ENCODE measurements at regions not wholly inside any gene's neighbourhood (a gene's known extent, or its start where the extent isn't known, plus 50 kb on each side); places are given as distances from the start of the nearest gene placed in this dataset.

DNA sequence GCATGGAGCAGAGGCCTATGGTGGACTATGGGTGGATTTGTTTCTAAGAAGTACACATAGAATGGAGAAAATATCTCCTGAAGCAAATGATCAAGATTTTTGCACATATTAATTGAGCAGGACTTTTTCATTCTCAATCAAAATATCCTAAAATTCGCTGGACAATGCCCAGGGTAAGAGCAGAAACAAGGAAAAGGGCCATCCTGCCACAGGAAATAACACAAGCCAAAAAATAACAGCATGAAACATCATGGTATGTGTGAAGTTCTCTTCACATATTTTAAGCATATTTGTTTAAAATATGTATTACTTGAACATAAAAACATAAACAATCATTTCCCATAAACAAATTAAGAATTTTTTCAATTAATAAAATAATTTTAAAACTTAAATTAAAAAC lies 868.9 kb downstream of the EPHA7 start:
- in situ Hi-C loops (cut with MboI; ENCODE audit: low pct_unique_long_range_greater_than_20kb, low sequenced_read_pairs, unreplicated experiment) = no loop called here
- TF ChIP-seq, protein P1, sequence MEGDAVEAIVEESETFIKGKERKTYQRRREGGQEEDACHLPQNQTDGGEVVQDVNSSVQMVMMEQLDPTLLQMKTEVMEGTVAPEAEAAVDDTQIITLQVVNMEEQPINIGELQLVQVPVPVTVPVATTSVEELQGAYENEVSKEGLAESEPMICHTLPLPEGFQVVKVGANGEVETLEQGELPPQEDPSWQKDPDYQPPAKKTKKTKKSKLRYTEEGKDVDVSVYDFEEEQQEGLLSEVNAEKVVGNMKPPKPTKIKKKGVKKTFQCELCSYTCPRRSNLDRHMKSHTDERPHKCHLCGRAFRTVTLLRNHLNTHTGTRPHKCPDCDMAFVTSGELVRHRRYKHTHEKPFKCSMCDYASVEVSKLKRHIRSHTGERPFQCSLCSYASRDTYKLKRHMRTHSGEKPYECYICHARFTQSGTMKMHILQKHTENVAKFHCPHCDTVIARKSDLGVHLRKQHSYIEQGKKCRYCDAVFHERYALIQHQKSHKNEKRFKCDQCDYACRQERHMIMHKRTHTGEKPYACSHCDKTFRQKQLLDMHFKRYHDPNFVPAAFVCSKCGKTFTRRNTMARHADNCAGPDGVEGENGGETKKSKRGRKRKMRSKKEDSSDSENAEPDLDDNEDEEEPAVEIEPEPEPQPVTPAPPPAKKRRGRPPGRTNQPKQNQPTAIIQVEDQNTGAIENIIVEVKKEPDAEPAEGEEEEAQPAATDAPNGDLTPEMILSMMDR (IDR thresholded peaks at IDR 0.05; ENCODE audit: extremely low read depth, insufficient read depth, missing control alignments) = no peak

GRCh38 chr6:92545861-92546260 lies 873.5 kb downstream of the EPHA7 start:
- no peak for DNase-seq (ENCODE audit: low spot score)
- in situ Hi-C loops (cut with MboI; ENCODE audit: low pct_unique_long_range_greater_than_20kb, low sequenced_read_pairs, unreplicated experiment) = no loop called here
- TF ChIP-seq, protein P1 (IDR thresholded peaks at IDR 0.05; ENCODE audit: extremely low read depth, insufficient read depth, missing control alignments) = no peak

More for the DNA sequence above, 868.9 kb downstream of the EPHA7 start:
- DNase-seq (ENCODE audit: low spot score) = no peak

DNA sequence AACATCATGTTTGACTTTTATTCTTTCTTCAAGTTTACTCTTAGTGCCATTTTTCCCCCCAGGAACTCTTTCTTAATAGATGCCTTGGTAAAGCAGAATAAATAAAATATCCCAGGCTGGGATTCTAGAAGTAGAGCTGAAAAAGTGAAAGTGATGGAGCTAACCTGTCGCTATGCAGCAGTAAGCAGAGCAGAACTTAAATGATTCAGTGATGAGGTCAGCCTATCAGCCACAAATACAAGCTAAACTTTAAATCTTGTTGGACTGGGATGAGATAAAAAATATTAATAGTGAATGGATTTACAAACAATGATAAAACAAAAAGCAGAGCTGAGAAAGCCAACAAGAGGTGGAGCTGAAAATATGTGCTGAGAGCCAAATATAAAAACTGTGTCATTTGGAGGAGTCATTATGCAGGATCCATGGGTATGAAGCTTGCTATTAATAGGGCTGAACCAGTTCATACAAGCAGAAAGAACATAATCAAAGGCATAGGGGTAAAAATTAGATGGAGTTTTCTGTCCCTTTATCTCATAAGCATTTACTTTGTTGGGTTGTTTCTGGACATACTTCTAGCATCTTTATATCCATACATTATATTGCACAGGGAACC lies 877.8 kb downstream of the EPHA7 start:
- TF ChIP-seq, protein P1 (IDR thresholded peaks at IDR 0.05; ENCODE audit: extremely low read depth, insufficient read depth, missing control alignments) = no peak
- in situ Hi-C loops (cut with MboI; ENCODE audit: low pct_unique_long_range_greater_than_20kb, low sequenced_read_pairs, unreplicated experiment) = no loop called here
- no peak for DNase-seq (ENCODE audit: low spot score)

GRCh38 chr6:92538926-92539325 lies 880.4 kb downstream of the EPHA7 start:
- DNase-seq (ENCODE audit: low spot score) = no peak
- TF ChIP-seq, protein P1 (IDR thresholded peaks at IDR 0.05; ENCODE audit: extremely low read depth, insufficient read depth, missing control alignments) = no peak
- in situ Hi-C loops (cut with MboI; ENCODE audit: low pct_unique_long_range_greater_than_20kb, low sequenced_read_pairs, unreplicated experiment) = no loop called here

DNA sequence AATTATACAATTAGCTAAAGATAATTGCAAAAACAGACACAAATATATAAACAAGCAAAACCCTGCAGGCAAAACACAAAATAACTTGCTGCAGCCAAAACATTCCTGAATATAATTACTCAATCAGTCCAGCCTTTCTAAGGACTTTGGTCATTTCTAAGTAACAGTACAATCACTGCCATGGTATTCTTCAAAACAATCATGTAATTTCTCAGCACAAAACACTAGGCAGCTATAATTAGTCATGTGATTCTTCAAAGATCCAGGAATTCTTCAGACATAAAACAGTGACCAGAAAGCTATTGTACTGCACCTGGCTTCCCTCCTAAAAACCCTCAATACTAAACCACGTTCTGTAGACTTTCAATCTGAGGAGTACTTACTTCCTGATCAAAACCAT lies 881.1 kb downstream of the EPHA7 start:
- in situ Hi-C loops (cut with MboI; ENCODE audit: low pct_unique_long_range_greater_than_20kb, low sequenced_read_pairs, unreplicated experiment) = no loop called here
- no peak for DNase-seq (ENCODE audit: low spot score)
- TF ChIP-seq, protein P1 (IDR thresholded peaks at IDR 0.05; ENCODE audit: extremely low read depth, insufficient read depth, missing control alignments) = no peak

GRCh38 chr6:92534109-92534508 lies 885.2 kb downstream of the EPHA7 start:
- TF ChIP-seq, protein P1 (IDR thresholded peaks at IDR 0.05; ENCODE audit: extremely low read depth, insufficient read depth, missing control alignments) = no peak
- DNase-seq (ENCODE audit: low spot score) = no peak
- in situ Hi-C loops (cut with MboI; ENCODE audit: low pct_unique_long_range_greater_than_20kb, low sequenced_read_pairs, unreplicated experiment) = no loop called here

Measured in GM13977 (cell line).